ENCODE measurements at regions not wholly inside any gene's neighbourhood (a gene's known extent, or its start where the extent isn't known, plus 50 kb on each side); places are given as distances from the start of the nearest gene placed in this dataset.

- TF ChIP-seq, protein P1, sequence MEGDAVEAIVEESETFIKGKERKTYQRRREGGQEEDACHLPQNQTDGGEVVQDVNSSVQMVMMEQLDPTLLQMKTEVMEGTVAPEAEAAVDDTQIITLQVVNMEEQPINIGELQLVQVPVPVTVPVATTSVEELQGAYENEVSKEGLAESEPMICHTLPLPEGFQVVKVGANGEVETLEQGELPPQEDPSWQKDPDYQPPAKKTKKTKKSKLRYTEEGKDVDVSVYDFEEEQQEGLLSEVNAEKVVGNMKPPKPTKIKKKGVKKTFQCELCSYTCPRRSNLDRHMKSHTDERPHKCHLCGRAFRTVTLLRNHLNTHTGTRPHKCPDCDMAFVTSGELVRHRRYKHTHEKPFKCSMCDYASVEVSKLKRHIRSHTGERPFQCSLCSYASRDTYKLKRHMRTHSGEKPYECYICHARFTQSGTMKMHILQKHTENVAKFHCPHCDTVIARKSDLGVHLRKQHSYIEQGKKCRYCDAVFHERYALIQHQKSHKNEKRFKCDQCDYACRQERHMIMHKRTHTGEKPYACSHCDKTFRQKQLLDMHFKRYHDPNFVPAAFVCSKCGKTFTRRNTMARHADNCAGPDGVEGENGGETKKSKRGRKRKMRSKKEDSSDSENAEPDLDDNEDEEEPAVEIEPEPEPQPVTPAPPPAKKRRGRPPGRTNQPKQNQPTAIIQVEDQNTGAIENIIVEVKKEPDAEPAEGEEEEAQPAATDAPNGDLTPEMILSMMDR (IDR thresholded peaks at IDR 0.05): no peak
- TF ChIP-seq POLR2A (IDR thresholded peaks at IDR 0.05): no peak
These were observed 124.9 kb upstream of the CTTNBP2 start for GRCh38 chr7:117997862-117998825.

All from adrenal gland (tissue), 5 donors.